H1 (cell line): ENCODE measurements at regions not wholly inside any gene's neighbourhood (a gene's known extent, or its start where the extent isn't known, plus 50 kb on each side); places are given as distances from the start of the nearest gene placed in this dataset.

Experiments
- BRCA1 ChIP-seq: IDR thresholded peaks from 2 replicates; pipeline ENCODE4 v1.6.1; 2012; ENCODE audit warnings: low read depth, low read length, improper control_type of control experiment
- CEBPB ChIP-seq: IDR thresholded peaks from 2 replicates; pipeline ENCODE4 v1.6.1; 2012; ENCODE audit warnings: low read depth, low read length
- EZH2 ChIP-seq: fragments of 200-600 bp; sonication (generic); IDR thresholded peaks from 2 replicates; pipeline ENCODE4 v1.7.1; 2012; ENCODE audit warnings: low read depth, mild to moderate bottlenecking, moderate library complexity, low read length, inconsistent platforms; ENCODE audit not compliant: severe bottlenecking
- KDM5A ChIP-seq: fragments of 200-600 bp; IDR thresholded peaks from 2 replicates; pipeline ENCODE4 v1.7.1; 2012; ENCODE audit warnings: mild to moderate bottlenecking, low read length, inconsistent platforms, mixed read lengths
- PHF8 ChIP-seq: fragments of 200-600 bp; sonication (generic); conservative IDR thresholded peaks from 2 replicates; pipeline ENCODE4 v1.7.1; 2012; ENCODE audit warnings: low read depth, mild to moderate bottlenecking, inconsistent platforms, low read length, moderate library complexity
- POLR2A ChIP-seq, 2 experiments: IDR thresholded peaks; 1 replicate in 1 of 2; 2 replicates in 1 of 2; pipeline ENCODE4 v1.6.1; 2011; ENCODE audit warnings: low read depth in 2 of 2, low read length in 2 of 2, mild to moderate bottlenecking in 2 of 2; ENCODE audit errors: control extremely low read depth in 1 of 2
- SIN3A ChIP-seq, 2 experiments: IDR thresholded peaks in 1 of 2; conservative IDR thresholded peaks in 1 of 2; 2 replicates each; pipeline ENCODE4 v1.6.1; 2011 to 2012; ENCODE audit warnings: low read length in 2 of 2, improper control_type of control experiment in 1 of 2, low read depth in 1 of 2, mild to moderate bottlenecking in 1 of 2
- ZNF274 ChIP-seq: IDR thresholded peaks from 2 replicates; pipeline ENCODE4 v1.7.0; 2012; ENCODE audit warnings: low read length, borderline replicate concordance; ENCODE audit errors: extremely low read depth
- TF ChIP-seq, protein P1 (sequence below), 3 experiments: IDR thresholded peaks; 1 replicate in 2 of 3; 2 replicates in 1 of 3; pipeline versions ENCODE4 v1.5.1 to v1.6.1; 2011; ENCODE audit warnings: low read length in 3 of 3, mild to moderate bottlenecking in 3 of 3, inconsistent platforms in 2 of 3, low read depth in 1 of 3, moderate library complexity in 1 of 3; ENCODE audit not compliant: insufficient read depth in 1 of 3; ENCODE audit errors: control extremely low read depth in 1 of 3
- TF ChIP-seq, protein P2 (sequence below): IDR thresholded peaks from 2 replicates; pipeline ENCODE4 v1.6.1; 2011; ENCODE audit warnings: low read length, improper control_type of control experiment

DNA sequence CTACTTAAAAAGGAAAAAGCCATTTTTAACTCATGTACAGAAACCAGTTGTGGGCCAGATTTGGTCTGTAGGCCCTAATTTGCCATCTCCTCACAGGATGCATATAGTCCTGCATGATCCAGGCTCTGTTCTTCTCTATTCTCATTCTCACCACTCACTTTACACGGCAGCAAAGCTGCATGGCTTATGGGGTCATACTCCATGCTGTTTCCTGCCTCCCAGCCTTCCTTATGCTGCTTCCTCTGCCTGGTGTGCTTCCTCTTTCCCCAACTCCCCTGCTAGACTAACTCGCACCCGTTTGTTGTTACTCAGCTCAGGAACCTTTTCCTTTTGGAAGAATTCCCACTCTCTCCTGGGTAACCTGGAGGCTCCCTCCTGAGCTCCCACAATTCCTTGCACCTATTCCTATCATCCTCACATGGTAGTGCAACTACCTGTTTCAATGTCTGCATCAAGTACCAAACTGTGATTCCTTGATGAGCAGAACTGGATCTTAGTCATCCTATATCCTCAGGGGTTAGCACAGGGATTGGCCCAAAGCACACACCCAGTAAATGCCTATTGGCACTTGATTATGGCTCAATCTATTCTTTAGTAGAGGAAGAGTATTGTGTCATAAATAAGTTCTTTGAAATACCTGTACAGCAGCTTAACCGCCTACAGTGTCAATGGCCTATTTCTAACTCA is 172.1 kb upstream of the MITF start:
- TF ChIP-seq CEBPB = no peak
- TF ChIP-seq, protein P1, sequence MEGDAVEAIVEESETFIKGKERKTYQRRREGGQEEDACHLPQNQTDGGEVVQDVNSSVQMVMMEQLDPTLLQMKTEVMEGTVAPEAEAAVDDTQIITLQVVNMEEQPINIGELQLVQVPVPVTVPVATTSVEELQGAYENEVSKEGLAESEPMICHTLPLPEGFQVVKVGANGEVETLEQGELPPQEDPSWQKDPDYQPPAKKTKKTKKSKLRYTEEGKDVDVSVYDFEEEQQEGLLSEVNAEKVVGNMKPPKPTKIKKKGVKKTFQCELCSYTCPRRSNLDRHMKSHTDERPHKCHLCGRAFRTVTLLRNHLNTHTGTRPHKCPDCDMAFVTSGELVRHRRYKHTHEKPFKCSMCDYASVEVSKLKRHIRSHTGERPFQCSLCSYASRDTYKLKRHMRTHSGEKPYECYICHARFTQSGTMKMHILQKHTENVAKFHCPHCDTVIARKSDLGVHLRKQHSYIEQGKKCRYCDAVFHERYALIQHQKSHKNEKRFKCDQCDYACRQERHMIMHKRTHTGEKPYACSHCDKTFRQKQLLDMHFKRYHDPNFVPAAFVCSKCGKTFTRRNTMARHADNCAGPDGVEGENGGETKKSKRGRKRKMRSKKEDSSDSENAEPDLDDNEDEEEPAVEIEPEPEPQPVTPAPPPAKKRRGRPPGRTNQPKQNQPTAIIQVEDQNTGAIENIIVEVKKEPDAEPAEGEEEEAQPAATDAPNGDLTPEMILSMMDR (IDR thresholded peaks at IDR 0.05; ENCODE audit: control extremely low read depth in 1 of 3, insufficient read depth in 1 of 3, low read depth in 1 of 3, low read length in 3 of 3) = no peak
- TF ChIP-seq ZNF274 = no peak
- TF ChIP-seq, protein P2, sequence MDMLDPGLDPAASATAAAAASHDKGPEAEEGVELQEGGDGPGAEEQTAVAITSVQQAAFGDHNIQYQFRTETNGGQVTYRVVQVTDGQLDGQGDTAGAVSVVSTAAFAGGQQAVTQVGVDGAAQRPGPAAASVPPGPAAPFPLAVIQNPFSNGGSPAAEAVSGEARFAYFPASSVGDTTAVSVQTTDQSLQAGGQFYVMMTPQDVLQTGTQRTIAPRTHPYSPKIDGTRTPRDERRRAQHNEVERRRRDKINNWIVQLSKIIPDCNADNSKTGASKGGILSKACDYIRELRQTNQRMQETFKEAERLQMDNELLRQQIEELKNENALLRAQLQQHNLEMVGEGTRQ = no peak
- no peak for TF ChIP-seq EZH2
- TF ChIP-seq PHF8 = no peak
- TF ChIP-seq SIN3A (conservative IDR thresholded peaks at IDR 0.05 in 1 of 2, IDR thresholded peaks at IDR 0.05 in 1 of 2; ENCODE audit: low read depth in 1 of 2, low read length in 2 of 2) = no peak
- no peak for TF ChIP-seq KDM5A
- TF ChIP-seq POLR2A (IDR thresholded peaks at IDR 0.05; ENCODE audit: control extremely low read depth in 1 of 2, low read depth in 2 of 2, low read length in 2 of 2) = no peak
- no peak for TF ChIP-seq BRCA1
